Heart left ventricle (tissue), 16 donors: ENCODE measurements at regions not wholly inside any gene's neighbourhood (a gene's known extent, or its start where the extent isn't known, plus 50 kb on each side); places are given as distances from the start of the nearest gene placed in this dataset.

Experiments
- ATAC-seq, 4 donors: fragments of 200-7000 bp; cut with Tn5 transposase; one replicate each; pipeline ENCODE4 v1.9.1; 2020 to 2022; ENCODE audit warnings: moderate library complexity in 4 of 4, mild to moderate bottlenecking in 3 of 4, moderate number of reproducible peaks in 1 of 4
- DNase-seq, 5 donors: peaks; one replicate each; pipeline ENCODE4 v3.0.0-alpha.2; 2020
- H3K27ac ChIP-seq, 12 donors: fragments of 200-600 bp; sonication (generic) in 4 of 12; one replicate each; pipeline versions ENCODE4 v1.5.0 to v1.8.0; 2016 to 2022; ENCODE audit warnings: mild to moderate bottlenecking in 2 of 12
- H3K27me3 ChIP-seq, 9 donors: fragments of 200-600 bp; sonication (generic) in 2 of 9; one replicate each; pipeline versions ENCODE4 v1.5.1 to v1.8.0; 2016 to 2022; ENCODE audit warnings: mild to moderate bottlenecking in 3 of 9
- H3K36me3 ChIP-seq, 9 donors: fragments of 200-600 bp; sonication (generic) in 2 of 9; one replicate each; pipeline versions ENCODE4 v1.5.0 to v1.8.0; 2018 to 2022; ENCODE audit warnings: mild to moderate bottlenecking in 2 of 9
- H3K4me1 ChIP-seq, 12 donors: fragments of 200-600 bp; sonication (generic) in 4 of 12; one replicate each; pipeline versions ENCODE4 v1.5.0 to v1.8.0; 2016 to 2022; ENCODE audit warnings: mild to moderate bottlenecking in 3 of 12
- H3K4me3 ChIP-seq, 12 donors: fragments of 200-600 bp; sonication (generic) in 4 of 12; one replicate each; pipeline versions ENCODE4 v1.5.0 to v1.8.0; 2017 to 2022; ENCODE audit warnings: mild to moderate bottlenecking in 9 of 12, moderate library complexity in 4 of 12
- H3K9me3 ChIP-seq, 12 donors: fragments of 200-600 bp; sonication (generic) in 4 of 12; one replicate each; pipeline versions ENCODE4 v1.5.0 to v1.8.0; 2016 to 2022; ENCODE audit warnings: mild to moderate bottlenecking in 1 of 12
- POLR2A ChIP-seq, 2 donors: fragments of 450-650 bp; IDR thresholded peaks; one replicate each; pipeline ENCODE4 v1.6.1; 2017; ENCODE audit warnings: antibody characterized with exemption in 2 of 2, mild to moderate bottlenecking in 2 of 2, moderate library complexity in 2 of 2
- WGBS, 4 donors: extraction: QIAGEN DNeasy Blood & Tissue Kit in 2 of 4; methylation state at CpG; one replicate each; pipeline versions ENCODE4 v1.1.5 to v1.1.7; 2013 to 2018; 5-methylcytosine and 5-hydroxymethylcytosine counted together
- intact Hi-C, 10 donors: fragments of 100-400 bp; cut with DNase I; formaldehyde crosslinking; loops; one replicate each; pipeline versions ENCODE4 v1.11.1 to v1.14.2; 2022
- TF ChIP-seq, protein P1 (sequence below), 12 donors: fragments of 200-600 bp; sonication (generic) in 4 of 12; IDR thresholded peaks; one replicate each; pipeline versions ENCODE4 v1.5.0 to v1.8.0; 2018 to 2022; ENCODE audit warnings: antibody characterized with exemption in 12 of 12, mild to moderate bottlenecking in 5 of 12
- donor health status: ischemic (EF 13 %, LVEDD 7.1; RV severe dilation, severe dysfunction).
- donor health status: healthy with polysubstance abuse.
- donor health status: DM: no; HTN: yes; CAD: no.
- donor health status: DM: no; HTN: no; CAD: no.
- donor health status: ischemic (EF 25% LVEDD 6.9; RV normal size, moderate dysfunction).
- donor health status: ischemic (EF 25% LVEDD 5.7; RV mildly dilated, moderate dysfunction).
- donor health status: healthy.
- donor health status: DM: yes; HTN: yes; CAD: no.
- donor health status: ischemic (EF 35%, LVEDD 5.7; RV mildly dilated, moderate dysfunction).
- donor health status: nonischemic (EF 11% LVEDD 7.7; RV severe dilation, severe dysfunction).
- donor health status: DM: yes; HTN: yes; CAD: no.
- donor health status: PGD.
- donor health status: ischemic (EF 29% LVEDD 5.4; RV normal size, mild dysfunction).
- donor health status: nonischemic (EF 23%, LVEDD 6.1; RV moderate dilation, normal function).

DNA sequence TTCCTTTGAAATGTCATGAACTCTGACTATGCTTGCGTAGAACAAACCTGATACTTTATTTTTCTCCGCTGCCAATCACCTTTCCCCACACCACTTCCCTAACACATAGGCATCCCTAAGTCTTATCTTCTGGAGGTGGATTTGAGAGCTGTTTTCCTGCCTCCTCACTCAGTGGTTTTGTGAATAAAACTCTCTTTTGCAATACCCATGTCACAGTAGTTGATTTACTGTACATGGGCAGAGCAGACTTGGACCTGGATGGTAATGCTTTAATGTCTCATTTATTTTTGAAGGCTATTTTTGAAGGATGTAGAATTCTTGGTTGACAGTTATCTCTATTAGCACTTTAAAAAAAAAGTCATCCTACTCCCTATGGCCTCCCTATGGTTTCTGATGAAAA lies 881.8 kb downstream of the SLITRK5 start:
- no peak for ATAC-seq

DNA sequence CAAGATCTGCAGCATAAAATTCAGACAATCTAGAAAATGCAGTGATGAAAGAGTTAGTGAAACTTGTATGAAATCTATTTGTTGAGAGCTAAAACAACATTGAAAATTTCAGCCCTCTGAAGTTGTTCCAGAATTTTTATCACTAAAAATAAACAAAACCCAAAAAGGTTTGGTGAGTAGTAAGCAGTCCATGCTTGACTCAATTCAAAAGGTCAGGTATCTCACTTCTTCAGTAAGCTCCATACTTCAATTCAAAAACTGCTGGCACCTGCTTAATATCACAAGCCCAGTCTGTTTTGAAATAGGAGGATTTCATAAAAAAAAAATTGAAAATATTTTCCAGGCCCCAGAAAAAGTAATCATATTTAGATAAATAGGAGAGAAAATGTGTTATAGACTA lies 894.4 kb downstream of the SLITRK5 start:
- Histone ChIP-seq H3K9me3 (no peaks in the 10 kb centered on the region), H3K27me3 (no peaks in the 10 kb centered on the region), H3K4me3 (no peak overlapping the region), H3K36me3 (no peaks in the 10 kb centered on the region), H3K4me1 (no peaks in the 10 kb centered on the region), H3K27ac (no peak overlapping the region)
- TF ChIP-seq, protein P1, sequence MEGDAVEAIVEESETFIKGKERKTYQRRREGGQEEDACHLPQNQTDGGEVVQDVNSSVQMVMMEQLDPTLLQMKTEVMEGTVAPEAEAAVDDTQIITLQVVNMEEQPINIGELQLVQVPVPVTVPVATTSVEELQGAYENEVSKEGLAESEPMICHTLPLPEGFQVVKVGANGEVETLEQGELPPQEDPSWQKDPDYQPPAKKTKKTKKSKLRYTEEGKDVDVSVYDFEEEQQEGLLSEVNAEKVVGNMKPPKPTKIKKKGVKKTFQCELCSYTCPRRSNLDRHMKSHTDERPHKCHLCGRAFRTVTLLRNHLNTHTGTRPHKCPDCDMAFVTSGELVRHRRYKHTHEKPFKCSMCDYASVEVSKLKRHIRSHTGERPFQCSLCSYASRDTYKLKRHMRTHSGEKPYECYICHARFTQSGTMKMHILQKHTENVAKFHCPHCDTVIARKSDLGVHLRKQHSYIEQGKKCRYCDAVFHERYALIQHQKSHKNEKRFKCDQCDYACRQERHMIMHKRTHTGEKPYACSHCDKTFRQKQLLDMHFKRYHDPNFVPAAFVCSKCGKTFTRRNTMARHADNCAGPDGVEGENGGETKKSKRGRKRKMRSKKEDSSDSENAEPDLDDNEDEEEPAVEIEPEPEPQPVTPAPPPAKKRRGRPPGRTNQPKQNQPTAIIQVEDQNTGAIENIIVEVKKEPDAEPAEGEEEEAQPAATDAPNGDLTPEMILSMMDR (IDR thresholded peaks at IDR 0.05), result no peak
- TF ChIP-seq POLR2A (IDR thresholded peaks at IDR 0.05), result no peak
- ATAC-seq, result no peak
- intact Hi-C loops, result no loop called here
- DNase-seq, result no peak

More for the DNA sequence above, 881.8 kb downstream of the SLITRK5 start:
- DNase-seq, result no peak
- Histone ChIP-seq H3K27me3 (no peaks in the 10 kb centered on the region), H3K9me3 (peaks cover 0 to 3% (median 0%) of the 10 kb centered on the region in 12 donors), H3K4me3 (no peak overlapping the region), H3K4me1 (no peaks in the 10 kb centered on the region), H3K36me3 (no peaks in the 10 kb centered on the region), H3K27ac (no peak overlapping the region)
- intact Hi-C loops, result no loop called here
- WGBS, 4 donors, result 86 to 95% (median 91%) methylated on average over 2 of the region's 2 CpGs
- TF ChIP-seq POLR2A (IDR thresholded peaks at IDR 0.05), result no peak
- TF ChIP-seq, protein P1 (IDR thresholded peaks at IDR 0.05), result no peak

DNA sequence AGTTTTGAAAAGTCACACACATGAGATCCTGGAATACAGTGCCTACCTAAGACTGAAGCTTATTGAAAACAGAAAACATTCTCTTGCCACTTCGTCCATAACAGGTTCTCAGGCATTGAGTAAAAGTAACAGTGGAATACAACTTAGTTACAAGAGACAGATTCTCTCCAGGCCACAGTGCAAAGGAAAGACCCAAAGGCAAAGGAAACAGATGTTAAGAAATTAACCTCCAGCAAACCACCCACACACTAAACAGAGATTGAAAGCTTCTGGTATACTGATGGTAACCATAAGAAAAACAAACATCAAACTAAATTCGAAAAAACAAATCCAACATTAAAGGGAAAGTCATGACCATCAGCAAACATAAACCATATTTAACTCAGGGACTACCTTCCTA lies 914.7 kb downstream of the SLITRK5 start:
- WGBS, 4 donors, result 40 to 56% (median 45%) methylated on average over 2 of the region's 2 CpGs
- H3K9me3 ChIP-seq, result peaks cover 0 to 3% (median 0%) of the 10 kb centered on the region in 12 donors
- no peak overlapping the region for H3K4me3 ChIP-seq
- no peaks in the 10 kb centered on the region for H3K36me3 ChIP-seq
- ATAC-seq (no peak), DNase-seq (no peak)
- H3K27me3 ChIP-seq, result no peaks in the 10 kb centered on the region
- TF ChIP-seq POLR2A (IDR thresholded peaks at IDR 0.05), result no peak
- TF ChIP-seq, protein P1 (IDR thresholded peaks at IDR 0.05), result no peak
- intact Hi-C loops, result no loop called here
- no peaks in the 10 kb centered on the region for H3K4me1 ChIP-seq
- no peak overlapping the region for H3K27ac ChIP-seq

DNA sequence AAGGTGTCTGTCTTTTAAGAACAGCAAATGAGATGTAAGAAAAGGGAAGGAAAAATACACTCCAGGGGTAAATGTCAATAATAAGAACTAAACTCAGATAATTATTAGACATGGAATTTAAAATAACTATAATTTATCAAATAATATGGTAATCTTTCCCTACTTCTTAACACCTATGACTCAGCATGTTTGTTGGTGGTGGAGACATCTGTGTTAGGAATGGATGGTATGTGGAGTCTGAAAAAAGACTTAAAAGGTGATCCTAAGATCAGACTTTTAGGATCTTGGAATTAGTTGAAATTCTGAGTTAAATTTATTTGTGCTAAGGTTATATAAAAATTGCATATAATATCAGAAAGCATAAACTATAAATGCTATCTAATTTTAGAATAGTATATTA lies 915.1 kb downstream of the SLITRK5 start:
- Histone ChIP-seq H3K27me3 (no peaks in the 10 kb centered on the region), H3K36me3 (no peaks in the 10 kb centered on the region), H3K4me3 (no peak overlapping the region), H3K9me3 (peaks cover 0 to 5% (median 0%) of the 10 kb centered on the region in 12 donors), H3K4me1 (no peaks in the 10 kb centered on the region), H3K27ac (no peak overlapping the region)
- ATAC-seq (no peak), DNase-seq (no peak)
- intact Hi-C loops, result no loop called here
- no peak for TF ChIP-seq POLR2A (IDR thresholded peaks at IDR 0.05)
- TF ChIP-seq, protein P1 (IDR thresholded peaks at IDR 0.05), result no peak
